ENCODE measurements at regions not wholly inside any gene's neighbourhood (a gene's known extent, or its start where the extent isn't known, plus 50 kb on each side); places are given as distances from the start of the nearest gene placed in this dataset.

DNA sequence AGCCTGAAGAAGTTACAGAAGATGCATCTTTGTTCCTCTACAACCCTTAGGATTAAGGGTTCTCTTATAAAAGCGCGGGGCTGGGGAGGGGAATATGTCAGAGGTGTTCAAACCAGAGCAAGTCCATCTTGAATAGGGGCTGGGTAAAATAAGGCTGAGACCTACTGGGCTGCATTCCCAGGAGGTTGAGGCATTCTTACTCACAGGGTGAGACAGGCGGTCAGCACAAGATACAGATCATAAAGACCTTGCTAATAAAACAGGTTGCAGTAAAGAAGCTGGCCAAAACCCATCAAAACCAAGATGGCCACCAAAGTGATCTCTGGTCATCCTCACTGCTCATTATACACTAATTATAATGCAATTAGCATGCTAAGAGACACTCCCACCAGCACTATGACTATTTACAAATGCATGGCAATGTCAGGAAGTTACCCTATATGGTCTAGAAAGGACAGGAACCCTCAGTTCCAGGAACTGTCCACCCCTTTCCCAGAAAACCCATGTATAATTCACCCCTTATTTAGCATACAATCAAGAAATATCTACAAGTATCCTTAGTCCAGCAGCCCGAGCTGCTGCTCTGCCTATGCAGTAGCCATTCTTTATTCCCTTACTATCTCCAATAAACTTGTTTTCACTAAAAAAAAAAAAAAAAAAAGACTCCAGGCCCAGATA, 108.1 kb upstream of the FOXN3 start:
- H3K36me3 ChIP-seq: no peaks in the 10 kb centered on the region
- H3K4me3 ChIP-seq: no peak overlapping the region
- no peaks in the 10 kb centered on the region for H3K4me1 ChIP-seq
- intact Hi-C loops (cut with DNase I): no loop called here
- TF ChIP-seq, protein P1, sequence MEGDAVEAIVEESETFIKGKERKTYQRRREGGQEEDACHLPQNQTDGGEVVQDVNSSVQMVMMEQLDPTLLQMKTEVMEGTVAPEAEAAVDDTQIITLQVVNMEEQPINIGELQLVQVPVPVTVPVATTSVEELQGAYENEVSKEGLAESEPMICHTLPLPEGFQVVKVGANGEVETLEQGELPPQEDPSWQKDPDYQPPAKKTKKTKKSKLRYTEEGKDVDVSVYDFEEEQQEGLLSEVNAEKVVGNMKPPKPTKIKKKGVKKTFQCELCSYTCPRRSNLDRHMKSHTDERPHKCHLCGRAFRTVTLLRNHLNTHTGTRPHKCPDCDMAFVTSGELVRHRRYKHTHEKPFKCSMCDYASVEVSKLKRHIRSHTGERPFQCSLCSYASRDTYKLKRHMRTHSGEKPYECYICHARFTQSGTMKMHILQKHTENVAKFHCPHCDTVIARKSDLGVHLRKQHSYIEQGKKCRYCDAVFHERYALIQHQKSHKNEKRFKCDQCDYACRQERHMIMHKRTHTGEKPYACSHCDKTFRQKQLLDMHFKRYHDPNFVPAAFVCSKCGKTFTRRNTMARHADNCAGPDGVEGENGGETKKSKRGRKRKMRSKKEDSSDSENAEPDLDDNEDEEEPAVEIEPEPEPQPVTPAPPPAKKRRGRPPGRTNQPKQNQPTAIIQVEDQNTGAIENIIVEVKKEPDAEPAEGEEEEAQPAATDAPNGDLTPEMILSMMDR (IDR thresholded peaks at IDR 0.05): no peak
- no peaks in the 10 kb centered on the region for H3K27me3 ChIP-seq (ENCODE audit: low read depth)
- no peak for DNase-seq
- H3K9me3 ChIP-seq: peaks cover 10% of the 10 kb centered on the region
- H3K27ac ChIP-seq: no peak overlapping the region
- ATAC-seq: no peak

DNA sequence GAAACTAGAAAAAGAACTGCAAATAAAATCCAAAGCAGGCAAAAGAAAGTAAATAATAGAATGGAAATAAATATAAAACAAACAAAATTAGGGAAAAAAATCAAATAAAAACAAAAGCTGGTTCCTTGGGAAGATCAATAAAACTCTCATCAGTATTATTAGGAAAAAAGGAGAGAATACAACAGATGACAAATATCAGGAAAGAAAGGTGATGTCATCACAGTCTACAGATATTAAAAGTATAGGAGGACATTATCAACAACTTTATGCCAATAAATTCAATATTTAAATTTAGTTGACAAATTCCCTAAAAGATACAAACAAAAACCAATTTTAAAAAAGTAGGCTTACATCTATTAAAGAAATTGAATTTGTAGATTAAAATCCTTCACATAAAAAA, 107.4 kb upstream of the FOXN3 start:
- TF ChIP-seq, protein P1 (IDR thresholded peaks at IDR 0.05): no peak
- Histone ChIP-seq H3K4me3 (no peak overlapping the region), H3K27ac (no peak overlapping the region), H3K36me3 (no peaks in the 10 kb centered on the region), H3K9me3 (peaks cover 10% of the 10 kb centered on the region), H3K4me1 (no peaks in the 10 kb centered on the region), H3K27me3 (ENCODE audit: low read depth) (no peaks in the 10 kb centered on the region)
- ATAC-seq: no peak
- no peak for DNase-seq
- intact Hi-C loops (cut with DNase I): no loop called here

DNA sequence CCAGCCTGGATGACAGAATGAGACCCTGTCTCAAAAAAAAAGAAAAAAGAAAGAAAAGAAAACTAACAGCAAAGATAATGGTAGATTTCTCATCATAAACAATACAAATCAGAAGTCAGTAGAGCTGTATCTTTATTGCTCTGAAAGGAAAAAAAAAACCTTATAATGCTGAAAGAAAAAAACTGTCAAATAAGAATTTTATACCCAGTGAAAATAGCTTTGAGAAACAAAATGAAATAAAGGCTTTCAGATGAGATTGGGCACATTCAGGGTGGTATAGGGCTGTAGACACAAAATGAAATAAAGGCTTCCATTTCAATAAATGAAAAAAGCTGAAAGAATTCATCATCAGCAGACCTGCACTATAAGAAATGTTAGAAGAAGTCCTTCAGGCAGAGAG, 105.0 kb upstream of the FOXN3 start:
- no peak for DNase-seq
- no peaks in the 10 kb centered on the region for H3K27me3 ChIP-seq (ENCODE audit: low read depth)
- H3K27ac ChIP-seq: no peak overlapping the region
- no peaks in the 10 kb centered on the region for H3K4me1 ChIP-seq
- TF ChIP-seq, protein P1 (IDR thresholded peaks at IDR 0.05): no peak
- no peak overlapping the region for H3K4me3 ChIP-seq
- intact Hi-C loops (cut with DNase I): no loop called here
- H3K9me3 ChIP-seq: peaks cover 10% of the 10 kb centered on the region
- no peaks in the 10 kb centered on the region for H3K36me3 ChIP-seq
- no peak for ATAC-seq

DNA sequence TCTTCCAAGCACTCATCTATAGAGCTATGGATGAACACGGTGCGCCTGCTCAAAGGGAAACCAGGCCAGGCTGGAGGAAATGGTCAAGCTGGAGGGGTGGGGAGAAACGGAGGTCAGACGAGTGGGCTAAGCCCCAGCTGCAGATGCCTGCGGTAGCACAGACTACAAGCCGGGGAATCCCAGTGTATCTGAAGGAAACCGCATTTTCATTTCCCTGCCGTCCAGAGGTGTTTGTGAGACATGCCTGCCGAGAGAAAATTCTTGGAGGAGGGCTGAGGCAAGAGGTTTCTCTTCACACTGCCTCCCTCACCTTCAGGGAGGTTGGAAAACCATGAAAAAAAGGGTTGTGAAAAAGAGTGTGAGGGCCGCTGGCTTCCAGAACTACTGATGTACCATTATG, 102.0 kb upstream of the FOXN3 start:
- Histone ChIP-seq H3K9me3 (peaks cover 10% of the 10 kb centered on the region), H3K4me3 (no peak overlapping the region), H3K36me3 (no peaks in the 10 kb centered on the region), H3K27ac (no peak overlapping the region), H3K27me3 (ENCODE audit: low read depth) (no peaks in the 10 kb centered on the region), H3K4me1 (no peaks in the 10 kb centered on the region)
- ATAC-seq: peak in 1 of 2 donors; percentile 17
- no peak for DNase-seq
- intact Hi-C loops (cut with DNase I): no loop called here
- TF ChIP-seq, protein P1 (IDR thresholded peaks at IDR 0.05): no peak

DNA sequence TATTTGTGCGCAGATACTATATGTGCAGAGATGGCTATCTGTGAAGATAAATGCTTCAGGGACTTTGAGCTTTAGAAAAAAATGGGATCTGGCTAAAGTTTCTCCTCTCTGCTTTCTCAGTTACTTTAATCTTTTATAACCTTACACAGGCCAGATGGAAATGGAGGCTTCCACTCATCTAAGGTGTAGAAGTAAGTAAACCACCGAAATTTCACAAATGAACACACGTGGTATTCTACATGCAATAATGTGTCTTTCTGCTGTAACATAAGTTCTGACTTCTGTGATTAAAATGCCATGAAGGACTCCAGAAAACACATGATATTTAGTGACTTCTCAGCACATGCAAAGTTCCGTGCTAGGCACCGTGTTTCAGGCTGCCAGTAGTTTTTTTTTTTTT, 99.1 kb upstream of the FOXN3 start:
- intact Hi-C loops (cut with DNase I): no loop called here
- Histone ChIP-seq H3K36me3 (no peaks in the 10 kb centered on the region), H3K27ac (no peak overlapping the region), H3K27me3 (ENCODE audit: low read depth) (no peaks in the 10 kb centered on the region), H3K4me3 (no peak overlapping the region), H3K4me1 (no peaks in the 10 kb centered on the region), H3K9me3 (no peaks in the 10 kb centered on the region)
- ATAC-seq (no peak), DNase-seq (no peak)
- TF ChIP-seq, protein P1 (IDR thresholded peaks at IDR 0.05): no peak

All from lower lobe of right lung (tissue), 2 donors.